Mesenteric fat pad (tissue), 1 donor: ENCODE measurements at regions not wholly inside any gene's neighbourhood (a gene's known extent, or its start where the extent isn't known, plus 50 kb on each side); places are given as distances from the start of the nearest gene placed in this dataset.

Experiments
- DNase-seq: peaks from one replicate; pipeline ENCODE4 v3.0.0-alpha.2; 2020; ENCODE audit warnings: low spot score
- donor health status: DM: yes; HTN: yes; CAD: no.

GRCh38 chr17:79355165-79355564 is 255.7 kb downstream of the RBFOX3 start:
- no peak for DNase-seq

- no peak for DNase-seq
Observed at GRCh38 chr17:79354173-79354820, 256.6 kb downstream of the RBFOX3 start.

- no peak for DNase-seq
Observed at GRCh38 chr17:79353548-79353947, 257.3 kb downstream of the RBFOX3 start.

GRCh38 chr17:79353016-79353415 is 257.8 kb downstream of the RBFOX3 start:
- no peak for DNase-seq

- DNase-seq: no peak
Observed at GRCh38 chr17:79350533-79350932, 260.3 kb downstream of the RBFOX3 start.

GRCh38 chr17:79349506-79350400 is 261.1 kb downstream of the RBFOX3 start:
- DNase-seq: no peak

GRCh38 chr17:79342376-79342775 is 267.8 kb downstream of the ENGASE start:
- DNase-seq: no peak

- DNase-seq: no peak
Observed at GRCh38 chr17:79341816-79342215, 267.2 kb downstream of the ENGASE start.

- no peak for DNase-seq
Observed at GRCh38 chr17:79341222-79341780, 266.7 kb downstream of the ENGASE start.

GRCh38 chr17:79340333-79341221 is 266.0 kb downstream of the ENGASE start:
- DNase-seq: no peak

- DNase-seq: no peak
Observed at GRCh38 chr17:79339321-79339720, 264.7 kb downstream of the ENGASE start.

GRCh38 chr17:79338604-79339003 is 264.0 kb downstream of the ENGASE start:
- no peak for DNase-seq

- no peak for DNase-seq
Observed at GRCh38 chr17:79338152-79338551, 263.5 kb downstream of the ENGASE start.

- no peak for DNase-seq
Observed at GRCh38 chr17:79337053-79337452, 262.4 kb downstream of the ENGASE start.

- DNase-seq: no peak
Observed at GRCh38 chr17:79335456-79335855, 260.8 kb downstream of the ENGASE start.

GRCh38 chr17:79332011-79332554 is 257.5 kb downstream of the ENGASE start:
- no peak for DNase-seq

- DNase-seq: no peak
Observed at GRCh38 chr17:79331492-79331891, 256.9 kb downstream of the ENGASE start.

- no peak for DNase-seq
Observed at GRCh38 chr17:79330696-79331095, 256.1 kb downstream of the ENGASE start.

- DNase-seq: no peak
Observed at GRCh38 chr17:79330229-79330628, 255.6 kb downstream of the ENGASE start.

GRCh38 chr17:79326814-79327213 is 252.2 kb downstream of the ENGASE start:
- DNase-seq: no peak
